B cell (primary cell): ENCODE measurements at regions not wholly inside any gene's neighbourhood (a gene's known extent, or its start where the extent isn't known, plus 50 kb on each side); places are given as distances from the start of the nearest gene placed in this dataset.

Source experiments
- ATAC-seq: fragments of 200-7000 bp; cut with Tn5 transposase; one replicate; pipeline ENCODE4 v1.10.0; 2021; ENCODE audit warnings: low read depth, mild to moderate bottlenecking, moderate number of reproducible peaks, moderate library complexity
- CTCF ChIA-PET: fragments of 350-600 bp; sonication (Branson Sonifier 250); formaldehyde crosslinking; loops from one replicate; lab custom pipeline; 2021; ENCODE audit warnings: antibody characterized with exemption, inconsistent platforms; lab: Charles Lee
- POLR2A ChIA-PET: fragments of 350-600 bp; sonication (Branson Sonifier 250); formaldehyde crosslinking; loops from one replicate; lab custom pipeline; 2021; ENCODE audit warnings: antibody characterized with exemption; lab: Charles Lee
- DNase-seq: peaks from one replicate; pipeline ENCODE4 v3.0.0; 2013
- H2AFZ ChIP-seq: 2 replicates; pipeline ENCODE4 v1.6.1; 2012; ENCODE audit warnings: mild to moderate bottlenecking, low read depth, low read length; ENCODE audit not compliant: insufficient read depth, poor library complexity, severe bottlenecking
- H3K27ac ChIP-seq, 2 donors: 1 replicate in 1 of 2; 2 replicates in 1 of 2; pipeline ENCODE4 v1.5.1; 2012 to 2013; ENCODE audit warnings: low read length in 2 of 2, mild to moderate bottlenecking in 2 of 2, moderate library complexity in 1 of 2
- H3K27me3 ChIP-seq, 4 experiments: fragments of 200-600 bp in 1 of 4; sonication (generic) in 1 of 4; replicated peaks in 1 of 4; 1 replicate in 2 of 4; 2 replicates in 2 of 4; pipeline versions ENCODE4 v1.6.1 to v1.7.0; 2013 to 2016; ENCODE audit warnings: low read length in 3 of 4, mild to moderate bottlenecking in 2 of 4, mixed read lengths in 1 of 4, moderate library complexity in 1 of 4; ENCODE audit not compliant: insufficient read depth in 4 of 4, control insufficient read depth in 3 of 4; ENCODE audit errors: control extremely low read depth in 1 of 4
- H3K36me3 ChIP-seq, 2 experiments: replicated peaks in 1 of 2; 1 replicate in 1 of 2; 2 replicates in 1 of 2; pipeline versions ENCODE4 v1.6.1 to v1.7.1; 2013; ENCODE audit warnings: low read length in 1 of 2; ENCODE audit not compliant: insufficient read depth in 2 of 2, control insufficient read depth in 1 of 2; ENCODE audit errors: control extremely low read depth in 1 of 2, extremely low read depth in 1 of 2
- H3K4me1 ChIP-seq, 2 donors: fragments of 200-600 bp in 1 of 2; sonication (generic) in 1 of 2; 1 replicate in 1 of 2; 2 replicates in 1 of 2; pipeline versions ENCODE4 v1.5.1 to v1.6.1; 2013 to 2017; ENCODE audit warnings: low read length in 2 of 2; ENCODE audit not compliant: control insufficient read depth in 2 of 2, insufficient read depth in 2 of 2
- H3K4me2 ChIP-seq: replicated peaks from 2 replicates; pipeline ENCODE3; 2012; ENCODE audit warnings: mild to moderate bottlenecking, low read depth, low read length; ENCODE audit not compliant: poor library complexity, severe bottlenecking
- H3K4me3 ChIP-seq, 5 experiments: fragments of 200-600 bp in 1 of 5; sonication (generic) in 1 of 5; 1 replicate in 3 of 5; 2 replicates in 2 of 5; pipeline versions ENCODE4 v1.5.1 to v1.7.0; 2011 to 2016; ENCODE audit warnings: low read length in 4 of 5, mild to moderate bottlenecking in 4 of 5, low read depth in 2 of 5, control low read depth in 1 of 5, moderate library complexity in 1 of 5; ENCODE audit not compliant: insufficient read depth in 1 of 5; ENCODE audit errors: control extremely low read depth in 1 of 5, extremely low read depth in 1 of 5
- H3K79me2 ChIP-seq: fragments of 200-600 bp; sonication (generic); one replicate; pipeline ENCODE4 v1.6.0; 2016; ENCODE audit warnings: low read length; ENCODE audit not compliant: control insufficient read depth, insufficient read depth
- H3K9ac ChIP-seq: fragments of 200-600 bp; sonication (generic); 2 replicates; pipeline ENCODE4 v1.6.1; 2017; ENCODE audit warnings: mild to moderate bottlenecking, low read length, moderate library complexity
- H3K9me3 ChIP-seq, 3 donors: one replicate each; pipeline versions ENCODE4 v1.6.1 to v1.7.1; 2013; ENCODE audit warnings: low read length in 2 of 3; ENCODE audit not compliant: control insufficient read depth in 2 of 3, insufficient read depth in 1 of 3; ENCODE audit errors: control extremely low read depth in 1 of 3
- H4K20me1 ChIP-seq: 2 replicates; pipeline ENCODE4 v1.6.0; 2012; ENCODE audit warnings: mild to moderate bottlenecking, low read length; ENCODE audit not compliant: insufficient read depth, control insufficient read depth, poor library complexity, severe bottlenecking
- H3K27ac Mint-ChIP-seq: one replicate; pipeline ENCODE4 v1.8.0; 2021; ENCODE audit warnings: mixed read lengths
- H3K27me3 Mint-ChIP-seq: one replicate; pipeline ENCODE4 v1.8.0; 2021; ENCODE audit warnings: mixed read lengths
- H3K4me1 Mint-ChIP-seq: one replicate; pipeline ENCODE4 v1.8.0; 2021; ENCODE audit warnings: mixed read lengths
- H3K4me3 Mint-ChIP-seq: one replicate; pipeline ENCODE4 v1.8.0; 2021; ENCODE audit warnings: mixed read lengths
- H3K9me3 Mint-ChIP-seq: one replicate; pipeline ENCODE4 v1.8.0; 2022; ENCODE audit warnings: mixed read lengths; ENCODE audit not compliant: insufficient read depth
- EZH2 ChIP-seq: IDR thresholded peaks from 2 replicates; pipeline ENCODE4 v1.6.1; 2012; ENCODE audit warnings: borderline replicate concordance, low read depth, mild to moderate bottlenecking, moderate library complexity, low read length; ENCODE audit not compliant: insufficient read depth, poor library complexity, severe bottlenecking
- WGBS: methylation state at CpG from one replicate; pipeline ENCODE4 v1.1.5; 2013; ENCODE audit warnings: missing lambda C conversion rate; ENCODE audit not compliant: insufficient coverage; 5-methylcytosine and 5-hydroxymethylcytosine counted together
- intact Hi-C: fragments of 100-400 bp; cut with micrococcal nuclease; formaldehyde crosslinking; loops from one replicate; pipeline ENCODE4 v1.10.0; 2022
- TF ChIP-seq, protein P1 (sequence below): fragments of 200-600 bp; IDR thresholded peaks from one replicate; pipeline ENCODE4 v1.8.0; 2022; ENCODE audit warnings: antibody characterized with exemption, mild to moderate bottlenecking

DNA sequence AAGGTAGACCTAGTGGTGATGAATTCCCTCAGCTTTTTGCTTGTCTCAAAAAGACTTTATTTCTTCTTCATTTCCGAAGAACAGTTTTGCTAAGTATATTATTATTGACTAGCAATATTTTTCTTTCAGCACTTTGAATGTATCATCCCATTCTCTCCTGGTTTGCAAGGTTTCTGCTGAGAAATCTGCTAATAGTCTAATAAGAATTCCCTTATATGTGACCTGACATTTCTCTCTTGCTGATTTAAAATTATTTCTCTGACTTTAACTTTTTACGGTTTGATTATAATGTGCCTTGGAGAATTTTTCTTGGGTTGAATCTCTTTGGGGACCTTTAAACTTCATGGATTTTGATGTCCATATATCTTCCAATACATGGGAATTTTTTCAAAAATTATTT lies 628.3 kb upstream of the ADGRL2 start:
- no CpG with 5 or more reads among the region's 2 CpGs for WGBS
- ChIA-PET POLR2A (no interaction called here), CTCF (no interaction called here)
- intact Hi-C loops: no loop called here
- no peaks in the 10 kb centered on the region for H3K36me3 ChIP-seq
- H2AFZ ChIP-seq: no peak overlapping the region
- H3K9me3 Mint-ChIP-seq: peaks cover 4% of the 10 kb centered on the region
- H3K4me2 ChIP-seq: no peak overlapping the region
- no peak overlapping the region for H3K27ac ChIP-seq
- no peaks in the 10 kb centered on the region for H3K27me3 ChIP-seq
- no peaks in the 10 kb centered on the region for H3K4me1 ChIP-seq
- ATAC-seq (no peak), DNase-seq (no peak)
- no peaks in the 10 kb centered on the region for H4K20me1 ChIP-seq
- H3K79me2 ChIP-seq: no peaks in the 10 kb centered on the region
- H3K27me3 Mint-ChIP-seq: no peaks in the 10 kb centered on the region
- no peak overlapping the region for H3K27ac Mint-ChIP-seq
- H3K4me3 Mint-ChIP-seq: no peak overlapping the region
- H3K4me1 Mint-ChIP-seq: no peaks in the 10 kb centered on the region
- TF ChIP-seq EZH2: no peak
- TF ChIP-seq, protein P1, sequence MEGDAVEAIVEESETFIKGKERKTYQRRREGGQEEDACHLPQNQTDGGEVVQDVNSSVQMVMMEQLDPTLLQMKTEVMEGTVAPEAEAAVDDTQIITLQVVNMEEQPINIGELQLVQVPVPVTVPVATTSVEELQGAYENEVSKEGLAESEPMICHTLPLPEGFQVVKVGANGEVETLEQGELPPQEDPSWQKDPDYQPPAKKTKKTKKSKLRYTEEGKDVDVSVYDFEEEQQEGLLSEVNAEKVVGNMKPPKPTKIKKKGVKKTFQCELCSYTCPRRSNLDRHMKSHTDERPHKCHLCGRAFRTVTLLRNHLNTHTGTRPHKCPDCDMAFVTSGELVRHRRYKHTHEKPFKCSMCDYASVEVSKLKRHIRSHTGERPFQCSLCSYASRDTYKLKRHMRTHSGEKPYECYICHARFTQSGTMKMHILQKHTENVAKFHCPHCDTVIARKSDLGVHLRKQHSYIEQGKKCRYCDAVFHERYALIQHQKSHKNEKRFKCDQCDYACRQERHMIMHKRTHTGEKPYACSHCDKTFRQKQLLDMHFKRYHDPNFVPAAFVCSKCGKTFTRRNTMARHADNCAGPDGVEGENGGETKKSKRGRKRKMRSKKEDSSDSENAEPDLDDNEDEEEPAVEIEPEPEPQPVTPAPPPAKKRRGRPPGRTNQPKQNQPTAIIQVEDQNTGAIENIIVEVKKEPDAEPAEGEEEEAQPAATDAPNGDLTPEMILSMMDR: no peak
- H3K9ac ChIP-seq: no peak overlapping the region
- peaks cover 0 to 18% (median 10%) of the 10 kb centered on the region in 3 donors for H3K9me3 ChIP-seq
- no peak overlapping the region for H3K4me3 ChIP-seq

DNA sequence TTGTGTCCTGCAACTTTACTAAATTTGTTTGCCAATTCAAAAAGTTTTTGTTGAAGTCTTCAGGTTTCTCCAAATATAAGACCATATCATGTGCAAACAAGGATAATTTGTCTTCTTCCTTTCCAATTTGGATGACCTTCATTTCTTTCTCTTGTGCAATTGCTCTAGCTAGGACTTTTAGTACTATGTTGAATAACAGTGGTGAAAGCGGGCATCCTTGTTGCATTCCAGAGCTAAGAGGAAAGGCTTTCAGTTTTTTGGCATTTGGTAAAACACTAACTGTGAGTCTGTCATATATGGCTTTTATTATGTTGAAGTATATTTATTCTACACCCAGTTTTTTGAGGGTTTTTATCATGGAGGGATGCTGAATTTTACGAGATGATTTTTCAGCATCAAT lies 630.0 kb upstream of the ADGRL2 start:
- Histone ChIP-seq H3K9me3 (peaks cover 0 to 18% (median 10%) of the 10 kb centered on the region in 3 donors), H3K27ac (no peak overlapping the region), H3K4me2 (no peak overlapping the region), H3K4me1 (no peaks in the 10 kb centered on the region), H3K79me2 (no peaks in the 10 kb centered on the region), H3K27me3 (no peaks in the 10 kb centered on the region), H4K20me1 (no peaks in the 10 kb centered on the region), H3K4me3 (no peak overlapping the region), H3K9ac (no peak overlapping the region), H3K36me3 (no peaks in the 10 kb centered on the region), H2AFZ (no peak overlapping the region)
- CTCF ChIA-PET: no interaction called here
- no CpG with 5 or more reads among the region's 2 CpGs for WGBS
- DNase-seq (no peak), ATAC-seq (no peak)
- POLR2A ChIA-PET: no interaction called here
- H3K27ac Mint-ChIP-seq: no peak overlapping the region
- intact Hi-C loops: no loop called here
- no peak overlapping the region for H3K4me3 Mint-ChIP-seq
- TF ChIP-seq, protein P1: no peak
- TF ChIP-seq EZH2: no peak
- peaks cover 4% of the 10 kb centered on the region for H3K9me3 Mint-ChIP-seq
- no peaks in the 10 kb centered on the region for H3K4me1 Mint-ChIP-seq
- H3K27me3 Mint-ChIP-seq: no peaks in the 10 kb centered on the region
